D721Med (cell line): ENCODE measurements at regions not wholly inside any gene's neighbourhood (a gene's known extent, or its start where the extent isn't known, plus 50 kb on each side); places are given as distances from the start of the nearest gene placed in this dataset.

Experiments used
- DNase-seq: peaks from one replicate; pipeline ENCODE4 v3.0.0; 2011; ENCODE audit warnings: low spot score; ENCODE audit not compliant: insufficient read length
- FAIRE-seq: peaks from 2 replicates; lab custom pipeline; 2011; peaks lifted over from hg19 to GRCh38; lab: Jason Lieb, UNC
- CTCF ChIP-seq: IDR thresholded peaks from 2 replicates; pipeline ENCODE4 v1.5.1; 2012; ENCODE audit warnings: mild to moderate bottlenecking, control low read depth; ENCODE audit not compliant: insufficient read depth; ENCODE audit errors: missing control alignments

GRCh38 chr7:124205526-124205925, 172.7 kb upstream of the TMEM229A start:
- FAIRE-seq (no peak), DNase-seq (no peak)
- TF ChIP-seq CTCF: no peak

- no peak for FAIRE-seq
- no peak for TF ChIP-seq CTCF
- DNase-seq: no peak
Observed at GRCh38 chr7:124202546-124202945, 169.7 kb upstream of the TMEM229A start.

GRCh38 chr7:124201768-124202349, 169.0 kb upstream of the TMEM229A start:
- DNase-seq (no peak), FAIRE-seq (no peak)
- no peak for TF ChIP-seq CTCF

GRCh38 chr7:124196519-124196918, 163.7 kb upstream of the TMEM229A start:
- FAIRE-seq (no peak), DNase-seq (no peak)
- no peak for TF ChIP-seq CTCF

- FAIRE-seq (no peak), DNase-seq (no peak)
- TF ChIP-seq CTCF: no peak
Observed at GRCh38 chr7:124192885-124193284, 160.0 kb upstream of the TMEM229A start.

- FAIRE-seq: no peak
- TF ChIP-seq CTCF: no peak
- no peak for DNase-seq
Observed at GRCh38 chr7:124191713-124192112, 158.8 kb upstream of the TMEM229A start.

- TF ChIP-seq CTCF: no peak
- FAIRE-seq: no peak
- no peak for DNase-seq
Observed at GRCh38 chr7:124191030-124191429, 158.2 kb upstream of the TMEM229A start.
